OCI-LY1 (cell line): ENCODE measurements at regions not wholly inside any gene's neighbourhood (a gene's known extent, or its start where the extent isn't known, plus 50 kb on each side); places are given as distances from the start of the nearest gene placed in this dataset.

Source experiments
- H2AFZ ChIP-seq: fragments of 200-600 bp; sonication (generic), shearing (Covaris generic); 2 replicates; pipeline ENCODE4 v1.6.0; 2014; ENCODE audit warnings: antibody characterized with exemption, mild to moderate bottlenecking, low read length
- H3F3A ChIP-seq: fragments of 200-600 bp; sonication (generic), shearing (Covaris generic); 2 replicates; pipeline ENCODE4 v1.6.0; 2014; ENCODE audit warnings: mild to moderate bottlenecking, antibody characterized with exemption, low read length, moderate library complexity; ENCODE audit not compliant: insufficient read depth
- H3K27ac ChIP-seq: fragments of 200-600 bp; sonication (generic); 2 replicates; pipeline ENCODE4 v1.5.1; 2014; ENCODE audit warnings: low read length, mixed run types, mild to moderate bottlenecking, low read depth; ENCODE audit not compliant: poor library complexity, severe bottlenecking
- H3K27me3 ChIP-seq: fragments of 200-600 bp; sonication (generic); 2 replicates; pipeline ENCODE4 v1.6.0; 2014; ENCODE audit warnings: antibody characterized with exemption, mild to moderate bottlenecking, low read length, moderate library complexity; ENCODE audit not compliant: insufficient read depth
- H3K36me3 ChIP-seq: fragments of 200-600 bp; sonication (generic); 2 replicates; pipeline ENCODE4 v1.6.1; 2014; ENCODE audit warnings: mild to moderate bottlenecking, antibody characterized with exemption, low read length, moderate library complexity, mixed read lengths; ENCODE audit not compliant: insufficient read depth
- H3K4me1 ChIP-seq: fragments of 200-600 bp; sonication (generic); 2 replicates; pipeline ENCODE4 v1.5.1; 2014; ENCODE audit warnings: mild to moderate bottlenecking, low read length, moderate library complexity; ENCODE audit not compliant: insufficient read depth, severe bottlenecking
- H3K4me2 ChIP-seq: fragments of 200-600 bp; sonication (generic), shearing (Covaris generic); 2 replicates; pipeline ENCODE4 v1.6.1; 2014; ENCODE audit warnings: low read length
- H3K4me3 ChIP-seq: fragments of 200-600 bp; sonication (generic); 2 replicates; pipeline ENCODE4 v1.5.1; 2014; ENCODE audit warnings: low read length, low read depth, mild to moderate bottlenecking, mixed read lengths; ENCODE audit not compliant: poor library complexity, severe bottlenecking
- H3K79me2 ChIP-seq: fragments of 200-600 bp; shearing (Covaris generic); 2 replicates; pipeline ENCODE4 v1.6.1; 2016; ENCODE audit warnings: mixed run types, low read length, mixed read lengths; ENCODE audit not compliant: insufficient read depth
- H3K9ac ChIP-seq: fragments of 200-600 bp; sonication (generic), shearing (Covaris generic); 2 replicates; pipeline ENCODE4 v1.6.1; 2014; ENCODE audit warnings: mild to moderate bottlenecking, low read length, mixed read lengths
- H3K9me2 ChIP-seq: fragments of 200-600 bp; sonication (generic), shearing (Covaris generic); 2 replicates; pipeline ENCODE4 v1.6.1; 2014; ENCODE audit warnings: low read depth, mild to moderate bottlenecking, low read length, mixed read lengths
- H3K9me3 ChIP-seq: fragments of 200-600 bp; shearing (Covaris generic); 2 replicates; pipeline ENCODE4 v1.6.1; 2014; ENCODE audit warnings: low read length, mixed read lengths
- H4K20me1 ChIP-seq: fragments of 200-600 bp; sonication (generic), shearing (Covaris generic); 2 replicates; pipeline ENCODE4 v1.6.0; 2016; ENCODE audit warnings: mild to moderate bottlenecking, low read length; ENCODE audit not compliant: insufficient read depth
- EZH2 ChIP-seq: fragments of 200-600 bp; sonication (generic), shearing (Covaris generic); IDR thresholded peaks from 2 replicates; pipeline ENCODE4 v1.8.0; 2017; ENCODE audit warnings: borderline replicate concordance, mixed run types, mild to moderate bottlenecking, antibody characterized with exemption, low read length, moderate library complexity, mixed read lengths
- TF ChIP-seq, protein P1 (sequence below): fragments of 200-600 bp; sonication (generic), shearing (Covaris generic); IDR thresholded peaks from 2 replicates; pipeline ENCODE4 v1.5.1; 2017; ENCODE audit warnings: mild to moderate bottlenecking, antibody characterized with exemption, low read length, moderate library complexity, mixed read lengths

DNA sequence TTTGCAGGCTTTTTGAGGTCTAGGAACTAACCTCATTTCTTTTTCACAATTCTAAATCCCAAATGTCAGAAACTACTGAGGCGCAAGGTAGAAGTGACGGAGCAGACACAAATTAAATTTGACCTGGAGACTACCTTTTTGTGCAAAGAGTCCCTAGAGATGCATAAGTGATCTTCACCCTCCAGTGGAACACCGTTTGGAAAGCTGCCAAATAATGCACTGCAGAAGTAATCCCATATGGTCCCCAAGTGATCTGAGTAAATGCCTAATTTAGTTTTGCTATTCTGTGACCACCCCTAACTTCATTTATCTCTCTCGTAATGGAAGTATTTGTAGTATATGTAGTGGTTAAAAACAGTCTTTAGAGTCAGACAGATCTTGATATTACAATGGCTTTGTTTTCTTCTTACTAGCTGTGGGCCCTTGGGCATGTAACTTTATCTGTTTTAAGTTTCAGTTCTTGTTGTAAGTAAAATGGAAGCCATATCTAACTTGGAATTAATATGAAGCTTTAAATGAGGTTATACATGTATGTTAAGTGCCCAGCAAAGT is 70.4 kb upstream of the IPO9 start:
- Histone ChIP-seq H3K27ac (no peak overlapping the region), H3K9me3 (no peaks in the 10 kb centered on the region), H3K36me3 (no peaks in the 10 kb centered on the region), H3K4me2 (no peak overlapping the region), H3K9ac (no peak overlapping the region), H3K4me3 (no peak overlapping the region), H2AFZ (no peak overlapping the region), H3K79me2 (no peaks in the 10 kb centered on the region), H3K4me1 (no peaks in the 10 kb centered on the region), H3K27me3 (no peaks in the 10 kb centered on the region), H3K9me2 (no peaks in the 10 kb centered on the region), H4K20me1 (no peaks in the 10 kb centered on the region), H3F3A (no peaks in the 10 kb centered on the region)
- TF ChIP-seq, protein P1, sequence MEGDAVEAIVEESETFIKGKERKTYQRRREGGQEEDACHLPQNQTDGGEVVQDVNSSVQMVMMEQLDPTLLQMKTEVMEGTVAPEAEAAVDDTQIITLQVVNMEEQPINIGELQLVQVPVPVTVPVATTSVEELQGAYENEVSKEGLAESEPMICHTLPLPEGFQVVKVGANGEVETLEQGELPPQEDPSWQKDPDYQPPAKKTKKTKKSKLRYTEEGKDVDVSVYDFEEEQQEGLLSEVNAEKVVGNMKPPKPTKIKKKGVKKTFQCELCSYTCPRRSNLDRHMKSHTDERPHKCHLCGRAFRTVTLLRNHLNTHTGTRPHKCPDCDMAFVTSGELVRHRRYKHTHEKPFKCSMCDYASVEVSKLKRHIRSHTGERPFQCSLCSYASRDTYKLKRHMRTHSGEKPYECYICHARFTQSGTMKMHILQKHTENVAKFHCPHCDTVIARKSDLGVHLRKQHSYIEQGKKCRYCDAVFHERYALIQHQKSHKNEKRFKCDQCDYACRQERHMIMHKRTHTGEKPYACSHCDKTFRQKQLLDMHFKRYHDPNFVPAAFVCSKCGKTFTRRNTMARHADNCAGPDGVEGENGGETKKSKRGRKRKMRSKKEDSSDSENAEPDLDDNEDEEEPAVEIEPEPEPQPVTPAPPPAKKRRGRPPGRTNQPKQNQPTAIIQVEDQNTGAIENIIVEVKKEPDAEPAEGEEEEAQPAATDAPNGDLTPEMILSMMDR = no peak
- TF ChIP-seq EZH2 = no peak

DNA sequence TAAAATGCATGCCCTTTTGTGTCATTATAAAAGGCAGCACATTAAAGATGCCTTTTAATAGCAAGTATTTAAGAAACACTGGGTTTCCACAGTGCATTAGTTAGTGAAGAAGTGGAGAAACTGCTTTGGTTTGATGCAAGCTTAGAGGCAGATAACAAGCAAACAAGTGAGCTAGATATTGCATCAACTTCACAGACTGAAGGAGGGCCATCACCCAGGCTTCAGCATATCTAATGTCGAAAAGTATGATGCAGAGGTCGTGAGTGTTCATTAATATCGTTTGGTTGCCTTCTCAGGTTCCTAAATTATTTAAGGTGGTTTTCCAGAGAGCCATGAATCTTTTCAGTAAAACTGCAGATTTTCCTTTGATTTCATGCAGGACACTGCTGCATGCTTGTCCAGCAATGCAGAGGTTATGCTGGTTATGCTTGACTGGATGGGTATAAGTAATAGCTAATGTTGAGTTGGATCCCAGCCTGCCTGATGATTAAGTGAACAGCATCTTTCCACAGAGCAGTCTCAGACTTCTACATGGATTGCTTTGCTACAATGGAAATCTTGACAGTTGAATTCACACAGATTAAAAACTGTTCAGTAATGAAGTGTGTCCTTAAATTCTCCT is 69.7 kb upstream of the IPO9 start:
- no peak overlapping the region for H3K4me3 ChIP-seq
- H3K9ac ChIP-seq = no peak overlapping the region
- no peaks in the 10 kb centered on the region for H3K79me2 ChIP-seq
- no peak overlapping the region for H3K4me2 ChIP-seq
- H3K27me3 ChIP-seq = no peaks in the 10 kb centered on the region
- H3K36me3 ChIP-seq = no peaks in the 10 kb centered on the region
- TF ChIP-seq EZH2 = no peak
- TF ChIP-seq, protein P1 = no peak
- no peak overlapping the region for H3K27ac ChIP-seq
- no peaks in the 10 kb centered on the region for H3K9me2 ChIP-seq
- H4K20me1 ChIP-seq = no peaks in the 10 kb centered on the region
- H2AFZ ChIP-seq = no peak overlapping the region
- no peaks in the 10 kb centered on the region for H3F3A ChIP-seq
- no peaks in the 10 kb centered on the region for H3K9me3 ChIP-seq
- no peaks in the 10 kb centered on the region for H3K4me1 ChIP-seq

DNA sequence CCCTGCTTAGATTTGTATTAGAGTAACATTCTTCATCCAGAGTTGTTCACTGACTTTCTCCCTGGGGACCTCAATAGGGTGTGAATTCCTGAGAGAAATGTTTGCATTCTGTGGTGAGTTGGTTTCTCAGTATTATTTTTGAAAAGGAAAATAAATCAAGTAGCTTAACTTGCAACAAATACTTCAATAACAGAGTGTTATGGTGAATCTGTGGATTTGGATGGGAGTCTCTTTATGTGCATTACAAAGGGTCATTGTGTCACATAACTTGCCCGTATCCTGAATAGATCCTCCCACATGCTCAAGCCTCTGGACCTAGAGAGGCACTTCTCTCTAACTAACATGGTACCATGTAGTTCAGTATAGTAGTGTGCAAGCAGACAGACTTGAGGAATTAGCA is 68.4 kb upstream of the IPO9 start:
- no peaks in the 10 kb centered on the region for H3K4me1 ChIP-seq
- no peaks in the 10 kb centered on the region for H3K79me2 ChIP-seq
- H2AFZ ChIP-seq = no peak overlapping the region
- no peak for TF ChIP-seq EZH2
- TF ChIP-seq, protein P1 = no peak
- no peak overlapping the region for H3K9ac ChIP-seq
- no peaks in the 10 kb centered on the region for H3K27me3 ChIP-seq
- no peak overlapping the region for H3K4me3 ChIP-seq
- H3K4me2 ChIP-seq = no peak overlapping the region
- no peaks in the 10 kb centered on the region for H3F3A ChIP-seq
- H4K20me1 ChIP-seq = no peaks in the 10 kb centered on the region
- H3K27ac ChIP-seq = no peak overlapping the region
- no peaks in the 10 kb centered on the region for H3K36me3 ChIP-seq
- no peaks in the 10 kb centered on the region for H3K9me3 ChIP-seq
- no peaks in the 10 kb centered on the region for H3K9me2 ChIP-seq
